ENCODE measurements at regions not wholly inside any gene's neighbourhood (a gene's known extent, or its start where the extent isn't known, plus 50 kb on each side); places are given as distances from the start of the nearest gene placed in this dataset.

GRCh38 chr2:64743739-64744330 is 90.1 kb upstream of the SERTAD2 start:
- no peak for DNase-seq

GRCh38 chr2:64745562-64745961 is 91.8 kb upstream of the SERTAD2 start:
- DNase-seq, result peak; percentile 42

GRCh38 chr2:64747690-64748091 is 94.0 kb upstream of the SERTAD2 start:
- peak; percentile 37 for DNase-seq

GRCh38 chr2:64748147-64748546 is 94.4 kb upstream of the SERTAD2 start:
- DNase-seq, result no peak

- no peak for DNase-seq
These were observed 94.8 kb upstream of the SERTAD2 start for GRCh38 chr2:64748561-64748960.

- DNase-seq, result no peak
These were observed 95.7 kb upstream of the SERTAD2 start for GRCh38 chr2:64749446-64749845.

- DNase-seq, result peak; percentile 37
These were observed 96.5 kb upstream of the SERTAD2 start for GRCh38 chr2:64750001-64750816.

- peak; percentile 100 for DNase-seq
These were observed 97.1 kb upstream of the SERTAD2 start for GRCh38 chr2:64750817-64751285.

GRCh38 chr2:64751286-64752260 is 97.9 kb upstream of the SERTAD2 start:
- peak; percentile 78 for DNase-seq

GRCh38 chr2:64753399-64753798 is 99.7 kb upstream of the SERTAD2 start:
- no peak for DNase-seq

- DNase-seq, result no peak
These were observed 100.9 kb upstream of the SERTAD2 start for GRCh38 chr2:64754570-64754969.

- DNase-seq, result peak; percentile 52
These were observed 103.4 kb upstream of the SERTAD2 start for GRCh38 chr2:64757126-64757525.

GRCh38 chr2:64760128-64760527 is 106.4 kb upstream of the SERTAD2 start:
- DNase-seq, result no peak

GRCh38 chr2:64762301-64762997 is 108.7 kb upstream of the SERTAD2 start:
- DNase-seq, result no peak

GRCh38 chr2:64763126-64763525 is 109.4 kb upstream of the SERTAD2 start:
- DNase-seq, result no peak

GRCh38 chr2:64765160-64765805 is 111.6 kb upstream of the SERTAD2 start:
- no peak for DNase-seq

GRCh38 chr2:64766841-64767669 is 113.3 kb upstream of the SERTAD2 start:
- peak; percentile 68 for DNase-seq

- DNase-seq, result peak; percentile 89
These were observed 114.2 kb upstream of the SERTAD2 start for GRCh38 chr2:64767670-64768468.

GRCh38 chr2:64768491-64769005 is 114.8 kb upstream of the SERTAD2 start:
- no peak for DNase-seq

Measured in suppressor macrophage treated with lipopolysaccharide for 4 hours (primary cell).